HEK293 (cell line): ENCODE measurements at regions not wholly inside any gene's neighbourhood (a gene's known extent, or its start where the extent isn't known, plus 50 kb on each side); places are given as distances from the start of the nearest gene placed in this dataset.

Source experiments
- CTCF ChIA-PET: fragments of 350-600 bp; formaldehyde crosslinking; extraction: SDS; loops from one replicate; lab custom pipeline; 2021; ENCODE audit warnings: antibody characterized with exemption; lab: Yijun Ruan, JAX
- POLR2A ChIA-PET: fragments of 300-600 bp; formaldehyde crosslinking; extraction: SDS; loops from one replicate; lab custom pipeline; 2020; ENCODE audit warnings: antibody characterized with exemption, inconsistent platforms; lab: Yijun Ruan, JAX
- H3K27ac ChIP-seq: fragments of 200-500 bp; sonication (Bioruptor generic); 2 replicates; pipeline ENCODE4 v1.5.1; 2014; ENCODE audit warnings: low read depth, low read length, control low read depth, inconsistent platforms; ENCODE audit errors: extremely low read depth
- H3K36me3 ChIP-seq, 2 experiments: fragments of 200-500 bp in 1 of 2; sonication (Bioruptor generic) in 1 of 2; 1 replicate in 1 of 2; 2 replicates in 1 of 2; pipeline ENCODE4 v1.5.1; 2014 to 2017; ENCODE audit warnings: inconsistent platforms in 2 of 2, low read length in 2 of 2; ENCODE audit not compliant: control insufficient read depth in 2 of 2, insufficient read depth in 1 of 2
- H3K4me1 ChIP-seq: fragments of 200-500 bp; sonication (Bioruptor generic); 2 replicates; pipeline ENCODE4 v1.5.1; 2014; ENCODE audit warnings: mild to moderate bottlenecking, low read length, inconsistent platforms; ENCODE audit not compliant: control insufficient read depth, insufficient read depth
- H3K4me3 ChIP-seq: 2 replicates; pipeline ENCODE4 v1.5.1; 2011; ENCODE audit warnings: low read depth, mild to moderate bottlenecking, control low read depth, low read length, moderate library complexity
- H3K9me3 ChIP-seq: fragments of 200-500 bp; sonication (Bioruptor generic); 2 replicates; pipeline ENCODE4 v1.5.1; 2014; ENCODE audit warnings: low read depth, low read length, inconsistent platforms; ENCODE audit not compliant: control insufficient read depth, insufficient read depth
- GFI1B ChIP-seq: fragments of 450-650 bp; formaldehyde crosslinking; IDR thresholded peaks from 2 replicates; pipeline ENCODE4 v1.5.1; 2016; ENCODE audit warnings: missing biosample characterization, missing genetic modification characterization
- MEIS1 ChIP-seq: sonication (generic); formaldehyde crosslinking; IDR thresholded peaks from 2 replicates; pipeline ENCODE4 v1.8.1; 2022; ENCODE audit warnings: missing genetic modification reagents, mild to moderate bottlenecking, borderline replicate concordance
- SETDB1 ChIP-seq: IDR thresholded peaks from one replicate; pipeline ENCODE4 v1.6.1; 2017; ENCODE audit warnings: mild to moderate bottlenecking, low read length, moderate library complexity, mixed read lengths; ENCODE audit not compliant: insufficient read length
- WT1 ChIP-seq: fragments of 450-650 bp; formaldehyde crosslinking; IDR thresholded peaks from 2 replicates; pipeline ENCODE4 v1.5.1; 2016; ENCODE audit warnings: missing biosample characterization, missing genetic modification characterization
- ZFP69B ChIP-seq: fragments of 450-650 bp; formaldehyde crosslinking; IDR thresholded peaks from 2 replicates; pipeline ENCODE4 v1.5.1; 2016; ENCODE audit warnings: missing biosample characterization, missing genetic modification characterization
- ZNF175 ChIP-seq: fragments of 450-650 bp; formaldehyde crosslinking; IDR thresholded peaks from 2 replicates; pipeline ENCODE4 v1.5.1; 2016; ENCODE audit warnings: missing biosample characterization, missing genetic modification characterization
- ZNF2 ChIP-seq: fragments of 450-650 bp; formaldehyde crosslinking; IDR thresholded peaks from 2 replicates; pipeline ENCODE4 v1.5.1; 2016; ENCODE audit warnings: missing biosample characterization, missing genetic modification characterization
- ZNF211 ChIP-seq: fragments of 450-650 bp; formaldehyde crosslinking; IDR thresholded peaks from 2 replicates; pipeline ENCODE4 v1.5.1; 2016; ENCODE audit warnings: low read depth, missing biosample characterization, missing genetic modification characterization
- ZNF214 ChIP-seq: fragments of 450-650 bp; formaldehyde crosslinking; IDR thresholded peaks from 2 replicates; pipeline ENCODE4 v1.5.1; 2017; ENCODE audit warnings: missing biosample characterization, mild to moderate bottlenecking, missing genetic modification characterization, borderline replicate concordance
- ZNF302 ChIP-seq: fragments of 450-650 bp; formaldehyde crosslinking; IDR thresholded peaks from 2 replicates; pipeline ENCODE4 v1.5.1; 2016; ENCODE audit warnings: missing biosample characterization, missing genetic modification characterization, low read depth
- ZNF654 ChIP-seq: fragments of 450-650 bp; formaldehyde crosslinking; IDR thresholded peaks from 2 replicates; pipeline ENCODE4 v1.5.1; 2016; ENCODE audit warnings: low read depth, missing biosample characterization, missing genetic modification characterization
- ZNF777 ChIP-seq: fragments of 450-650 bp; formaldehyde crosslinking; IDR thresholded peaks from 2 replicates; pipeline ENCODE4 v1.5.1; 2017; ENCODE audit warnings: missing biosample characterization, missing genetic modification characterization, borderline replicate concordance
- TF ChIP-seq, protein P1 (sequence below): fragments of 450-650 bp; formaldehyde crosslinking; IDR thresholded peaks from 2 replicates; pipeline ENCODE4 v1.5.1; 2016; ENCODE audit warnings: missing biosample characterization, missing genetic modification characterization
- TF ChIP-seq, protein P2 (sequence below): fragments of 450-650 bp; formaldehyde crosslinking; IDR thresholded peaks from 2 replicates; pipeline ENCODE4 v1.5.1; 2016; ENCODE audit warnings: missing biosample characterization, missing genetic modification characterization
- TF ChIP-seq, protein P3 (sequence below): fragments of 450-650 bp; formaldehyde crosslinking; IDR thresholded peaks from 2 replicates; pipeline ENCODE4 v1.5.1; 2016; ENCODE audit warnings: missing biosample characterization, missing genetic modification characterization
- TF ChIP-seq, protein P4 (sequence below): fragments of 450-650 bp; formaldehyde crosslinking; IDR thresholded peaks from 2 replicates; pipeline ENCODE4 v1.5.1; 2016; ENCODE audit warnings: missing biosample characterization, missing genetic modification characterization

DNA sequence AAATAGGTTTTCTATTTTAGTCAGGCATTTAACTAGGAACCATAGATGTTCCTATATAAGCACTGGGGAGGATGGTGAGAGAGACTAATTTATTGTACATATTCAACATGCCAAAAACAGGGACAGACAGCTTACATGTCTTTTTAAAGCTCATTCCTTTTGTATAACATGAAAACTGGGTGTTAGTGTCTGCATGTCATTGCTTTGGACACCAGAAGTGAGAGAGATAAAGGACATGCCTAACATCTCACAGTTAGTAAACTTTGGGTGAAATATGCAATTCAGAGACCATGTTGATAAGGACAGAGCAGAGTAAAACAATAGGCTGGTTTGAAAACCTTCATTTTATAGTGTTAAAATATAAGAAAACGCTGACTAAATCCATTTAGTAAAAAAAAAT, 860.0 kb upstream of the LCORL start (continued):
- TF ChIP-seq, protein P1, sequence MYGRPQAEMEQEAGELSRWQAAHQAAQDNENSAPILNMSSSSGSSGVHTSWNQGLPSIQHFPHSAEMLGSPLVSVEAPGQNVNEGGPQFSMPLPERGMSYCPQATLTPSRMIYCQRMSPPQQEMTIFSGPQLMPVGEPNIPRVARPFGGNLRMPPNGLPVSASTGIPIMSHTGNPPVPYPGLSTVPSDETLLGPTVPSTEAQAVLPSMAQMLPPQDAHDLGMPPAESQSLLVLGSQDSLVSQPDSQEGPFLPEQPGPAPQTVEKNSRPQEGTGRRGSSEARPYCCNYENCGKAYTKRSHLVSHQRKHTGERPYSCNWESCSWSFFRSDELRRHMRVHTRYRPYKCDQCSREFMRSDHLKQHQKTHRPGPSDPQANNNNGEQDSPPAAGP (tag by site-specific recombination), result no peak
- TF ChIP-seq ZNF2 (tag by site-specific recombination), result no peak

DNA sequence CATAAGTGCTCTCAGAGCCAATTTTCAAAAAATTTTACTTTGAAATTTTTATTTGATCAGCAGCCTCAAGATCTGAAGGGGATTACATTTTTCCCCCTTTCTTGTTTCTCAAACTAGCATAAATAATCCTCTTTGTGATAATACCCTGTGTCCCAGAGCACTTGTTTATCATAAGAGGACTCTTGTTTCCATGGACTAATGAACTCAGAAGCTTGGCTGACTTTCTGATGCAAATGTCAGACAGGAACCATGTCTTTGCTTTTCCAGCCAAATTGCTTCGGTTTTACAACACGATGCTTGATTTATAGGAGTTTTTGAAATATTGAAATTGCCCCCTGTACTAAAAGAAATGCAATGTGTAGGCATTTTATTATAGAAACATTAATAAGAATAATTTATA, 859.3 kb upstream of the LCORL start:
- ChIA-PET POLR2A (no interaction called here), CTCF (no interaction called here)
- Histone ChIP-seq H3K4me3 (no peak overlapping the region), H3K36me3 (no peaks in the 10 kb centered on the region), H3K4me1 (no peaks in the 10 kb centered on the region), H3K9me3 (no peaks in the 10 kb centered on the region), H3K27ac (no peak overlapping the region)
- TF ChIP-seq ZNF175 (no peak), ZNF302 (no peak), WT1 (tag by site-specific recombination) (no peak), ZNF214 (tag by site-specific recombination) (no peak), ZNF654 (tag by site-specific recombination) (no peak), ZNF777 (tag by site-specific recombination) (no peak), MEIS1 (CRISPR knock-in tag) (no peak), ZNF211 (tag by site-specific recombination) (no peak)
- TF ChIP-seq, protein P2, sequence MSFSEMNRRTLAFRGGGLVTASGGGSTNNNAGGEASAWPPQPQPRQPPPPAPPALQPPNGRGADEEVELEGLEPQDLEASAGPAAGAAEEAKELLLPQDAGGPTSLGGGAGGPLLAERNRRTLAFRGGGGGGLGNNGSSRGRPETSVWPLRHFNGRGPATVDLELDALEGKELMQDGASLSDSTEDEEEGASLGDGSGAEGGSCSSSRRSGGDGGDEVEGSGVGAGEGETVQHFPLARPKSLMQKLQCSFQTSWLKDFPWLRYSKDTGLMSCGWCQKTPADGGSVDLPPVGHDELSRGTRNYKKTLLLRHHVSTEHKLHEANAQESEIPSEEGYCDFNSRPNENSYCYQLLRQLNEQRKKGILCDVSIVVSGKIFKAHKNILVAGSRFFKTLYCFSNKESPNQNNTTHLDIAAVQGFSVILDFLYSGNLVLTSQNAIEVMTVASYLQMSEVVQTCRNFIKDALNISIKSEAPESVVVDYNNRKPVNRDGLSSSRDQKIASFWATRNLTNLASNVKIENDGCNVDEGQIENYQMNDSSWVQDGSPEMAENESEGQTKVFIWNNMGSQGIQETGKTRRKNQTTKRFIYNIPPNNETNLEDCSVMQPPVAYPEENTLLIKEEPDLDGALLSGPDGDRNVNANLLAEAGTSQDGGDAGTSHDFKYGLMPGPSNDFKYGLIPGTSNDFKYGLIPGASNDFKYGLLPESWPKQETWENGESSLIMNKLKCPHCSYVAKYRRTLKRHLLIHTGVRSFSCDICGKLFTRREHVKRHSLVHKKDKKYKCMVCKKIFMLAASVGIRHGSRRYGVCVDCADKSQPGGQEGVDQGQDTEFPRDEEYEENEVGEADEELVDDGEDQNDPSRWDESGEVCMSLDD (tag by site-specific recombination), result no peak
- TF ChIP-seq, protein P3, sequence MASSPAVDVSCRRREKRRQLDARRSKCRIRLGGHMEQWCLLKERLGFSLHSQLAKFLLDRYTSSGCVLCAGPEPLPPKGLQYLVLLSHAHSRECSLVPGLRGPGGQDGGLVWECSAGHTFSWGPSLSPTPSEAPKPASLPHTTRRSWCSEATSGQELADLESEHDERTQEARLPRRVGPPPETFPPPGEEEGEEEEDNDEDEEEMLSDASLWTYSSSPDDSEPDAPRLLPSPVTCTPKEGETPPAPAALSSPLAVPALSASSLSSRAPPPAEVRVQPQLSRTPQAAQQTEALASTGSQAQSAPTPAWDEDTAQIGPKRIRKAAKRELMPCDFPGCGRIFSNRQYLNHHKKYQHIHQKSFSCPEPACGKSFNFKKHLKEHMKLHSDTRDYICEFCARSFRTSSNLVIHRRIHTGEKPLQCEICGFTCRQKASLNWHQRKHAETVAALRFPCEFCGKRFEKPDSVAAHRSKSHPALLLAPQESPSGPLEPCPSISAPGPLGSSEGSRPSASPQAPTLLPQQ (tag by site-specific recombination), result no peak
- TF ChIP-seq, protein P4, sequence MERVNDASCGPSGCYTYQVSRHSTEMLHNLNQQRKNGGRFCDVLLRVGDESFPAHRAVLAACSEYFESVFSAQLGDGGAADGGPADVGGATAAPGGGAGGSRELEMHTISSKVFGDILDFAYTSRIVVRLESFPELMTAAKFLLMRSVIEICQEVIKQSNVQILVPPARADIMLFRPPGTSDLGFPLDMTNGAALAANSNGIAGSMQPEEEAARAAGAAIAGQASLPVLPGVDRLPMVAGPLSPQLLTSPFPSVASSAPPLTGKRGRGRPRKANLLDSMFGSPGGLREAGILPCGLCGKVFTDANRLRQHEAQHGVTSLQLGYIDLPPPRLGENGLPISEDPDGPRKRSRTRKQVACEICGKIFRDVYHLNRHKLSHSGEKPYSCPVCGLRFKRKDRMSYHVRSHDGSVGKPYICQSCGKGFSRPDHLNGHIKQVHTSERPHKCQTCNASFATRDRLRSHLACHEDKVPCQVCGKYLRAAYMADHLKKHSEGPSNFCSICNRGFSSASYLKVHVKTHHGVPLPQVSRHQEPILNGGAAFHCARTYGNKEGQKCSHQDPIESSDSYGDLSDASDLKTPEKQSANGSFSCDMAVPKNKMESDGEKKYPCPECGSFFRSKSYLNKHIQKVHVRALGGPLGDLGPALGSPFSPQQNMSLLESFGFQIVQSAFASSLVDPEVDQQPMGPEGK (tag by site-specific recombination), result no peak

DNA sequence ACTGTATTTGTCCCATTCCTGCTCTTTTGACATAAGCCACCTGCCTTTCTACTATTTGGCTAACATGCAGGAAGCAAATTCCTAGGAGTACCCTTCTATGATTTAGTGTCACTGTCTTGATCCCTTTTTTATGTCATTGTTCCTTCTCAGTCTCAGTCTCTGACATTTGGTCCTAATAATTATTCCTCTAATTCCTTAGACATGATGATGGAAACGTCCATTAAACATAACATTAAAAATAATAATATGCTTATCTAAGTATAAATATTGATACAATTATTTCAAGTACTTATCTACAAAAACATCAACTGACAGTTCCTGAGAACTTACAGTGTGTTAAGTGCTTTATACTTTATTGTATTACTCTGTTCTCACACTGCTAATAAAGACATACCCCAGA, 857.0 kb upstream of the LCORL start:
- no peak overlapping the region for H3K4me3 ChIP-seq
- TF ChIP-seq SETDB1 (no peak), GFI1B (no peak), ZFP69B (no peak)
- TF ChIP-seq, protein P1 (tag by site-specific recombination), result no peak
- H3K36me3 ChIP-seq, result no peaks in the 10 kb centered on the region
- H3K4me1 ChIP-seq, result no peaks in the 10 kb centered on the region
- CTCF ChIA-PET, result no interaction called here
- POLR2A ChIA-PET, result no interaction called here
- no peaks in the 10 kb centered on the region for H3K9me3 ChIP-seq
- H3K27ac ChIP-seq, result no peak overlapping the region
